PC-9 (cell line): ENCODE measurements at regions not wholly inside any gene's neighbourhood (a gene's known extent, or its start where the extent isn't known, plus 50 kb on each side); places are given as distances from the start of the nearest gene placed in this dataset.

Experiments used
- CTCF ChIP-seq: fragments of 200-600 bp; sonication (generic); conservative IDR thresholded peaks from 2 replicates; pipeline ENCODE4 v1.6.1; 2017; ENCODE audit warnings: mixed run types, antibody characterized with exemption, mild to moderate bottlenecking, moderate library complexity
- EZH2 ChIP-seq: fragments of 200-600 bp; sonication (generic); IDR thresholded peaks from 2 replicates; pipeline ENCODE4 v1.8.0; 2017; ENCODE audit warnings: antibody characterized with exemption, low read depth

GRCh38 chr5:108545301-108545700, 163.4 kb upstream of the FBXL17 start:
- TF ChIP-seq CTCF (no peak), EZH2 (no peak)
